Bronchial epithelial cell (primary cell): ENCODE measurements at regions not wholly inside any gene's neighbourhood (a gene's known extent, or its start where the extent isn't known, plus 50 kb on each side); places are given as distances from the start of the nearest gene placed in this dataset.

Experiments used
- DNase-seq: peaks from one replicate; pipeline ENCODE4 v3.0.0-alpha.2; 2010; ENCODE audit warnings: low read depth
- FAIRE-seq: peaks from 2 replicates; lab custom pipeline; 2011; peaks lifted over from hg19 to GRCh38; lab: Jason Lieb, UNC
- H3K27me3 ChIP-seq: 2 replicates; pipeline ENCODE4 v1.5.1; 2011; ENCODE audit warnings: low read length; ENCODE audit not compliant: control insufficient read depth, insufficient read depth
- H3K36me3 ChIP-seq: 2 replicates; pipeline ENCODE4 v1.5.1; 2011; ENCODE audit warnings: low read length; ENCODE audit not compliant: control insufficient read depth, insufficient read depth
- H3K4me3 ChIP-seq: 2 replicates; pipeline ENCODE4 v1.5.1; 2011; ENCODE audit warnings: mild to moderate bottlenecking, low read depth, low read length, control low read depth
- TF ChIP-seq, protein P1 (sequence below): IDR thresholded peaks from 2 replicates; pipeline ENCODE4 v1.5.1; 2011; ENCODE audit warnings: mild to moderate bottlenecking, moderate library complexity, low read length, control low read depth, inconsistent platforms; ENCODE audit not compliant: insufficient read depth, severe bottlenecking

DNA sequence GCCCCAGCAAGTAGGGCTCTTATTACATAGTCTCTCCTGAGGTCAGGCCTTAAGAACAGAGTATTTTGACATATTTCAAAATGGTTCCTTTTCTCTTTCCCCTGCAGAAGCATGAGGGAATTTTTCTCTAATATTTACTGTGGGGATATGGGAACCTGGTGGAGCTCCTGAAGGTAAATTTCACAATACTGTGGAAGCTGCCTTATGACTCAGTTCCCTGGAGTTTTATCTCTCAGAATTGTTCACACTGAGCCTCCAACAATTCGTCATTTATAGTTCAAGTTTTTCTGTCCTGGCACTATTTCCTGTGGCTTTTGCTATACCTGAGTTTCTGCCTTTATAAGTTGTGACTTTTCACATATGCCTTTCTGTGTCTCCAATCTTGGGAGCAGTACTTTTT is 607.2 kb upstream of the NDST4 start:
- FAIRE-seq: no peak

DNA sequence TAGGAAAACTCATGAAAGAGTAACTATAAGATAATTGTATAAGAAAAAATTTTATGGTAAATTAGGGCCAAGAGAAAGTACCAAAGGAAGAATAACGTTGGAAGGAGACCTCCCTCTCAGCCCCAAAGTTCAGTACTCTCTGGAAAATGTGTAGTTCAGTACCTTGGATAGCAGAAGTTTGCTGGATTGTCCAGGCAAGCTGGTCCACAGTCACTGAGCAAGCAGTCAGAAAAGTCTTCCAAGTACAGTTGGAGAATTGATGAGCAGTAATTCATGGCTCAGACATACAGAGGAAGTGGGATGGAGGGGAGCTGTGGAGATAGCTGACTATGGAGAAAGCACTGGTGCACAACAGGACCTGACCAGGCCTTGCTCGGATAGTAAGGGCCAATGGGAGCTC is 598.2 kb upstream of the NDST4 start:
- no peaks in the 10 kb centered on the region for H3K27me3 ChIP-seq
- FAIRE-seq: no peak
- no peak overlapping the region for H3K4me3 ChIP-seq
- no peak for DNase-seq
- H3K36me3 ChIP-seq: no peaks in the 10 kb centered on the region
- TF ChIP-seq, protein P1, sequence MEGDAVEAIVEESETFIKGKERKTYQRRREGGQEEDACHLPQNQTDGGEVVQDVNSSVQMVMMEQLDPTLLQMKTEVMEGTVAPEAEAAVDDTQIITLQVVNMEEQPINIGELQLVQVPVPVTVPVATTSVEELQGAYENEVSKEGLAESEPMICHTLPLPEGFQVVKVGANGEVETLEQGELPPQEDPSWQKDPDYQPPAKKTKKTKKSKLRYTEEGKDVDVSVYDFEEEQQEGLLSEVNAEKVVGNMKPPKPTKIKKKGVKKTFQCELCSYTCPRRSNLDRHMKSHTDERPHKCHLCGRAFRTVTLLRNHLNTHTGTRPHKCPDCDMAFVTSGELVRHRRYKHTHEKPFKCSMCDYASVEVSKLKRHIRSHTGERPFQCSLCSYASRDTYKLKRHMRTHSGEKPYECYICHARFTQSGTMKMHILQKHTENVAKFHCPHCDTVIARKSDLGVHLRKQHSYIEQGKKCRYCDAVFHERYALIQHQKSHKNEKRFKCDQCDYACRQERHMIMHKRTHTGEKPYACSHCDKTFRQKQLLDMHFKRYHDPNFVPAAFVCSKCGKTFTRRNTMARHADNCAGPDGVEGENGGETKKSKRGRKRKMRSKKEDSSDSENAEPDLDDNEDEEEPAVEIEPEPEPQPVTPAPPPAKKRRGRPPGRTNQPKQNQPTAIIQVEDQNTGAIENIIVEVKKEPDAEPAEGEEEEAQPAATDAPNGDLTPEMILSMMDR: no peak

More for the DNA sequence above, 607.2 kb upstream of the NDST4 start:
- peak; percentile 59 for DNase-seq
- TF ChIP-seq, protein P1: no peak
- no peaks in the 10 kb centered on the region for H3K36me3 ChIP-seq
- no peak overlapping the region for H3K4me3 ChIP-seq
- no peaks in the 10 kb centered on the region for H3K27me3 ChIP-seq

DNA sequence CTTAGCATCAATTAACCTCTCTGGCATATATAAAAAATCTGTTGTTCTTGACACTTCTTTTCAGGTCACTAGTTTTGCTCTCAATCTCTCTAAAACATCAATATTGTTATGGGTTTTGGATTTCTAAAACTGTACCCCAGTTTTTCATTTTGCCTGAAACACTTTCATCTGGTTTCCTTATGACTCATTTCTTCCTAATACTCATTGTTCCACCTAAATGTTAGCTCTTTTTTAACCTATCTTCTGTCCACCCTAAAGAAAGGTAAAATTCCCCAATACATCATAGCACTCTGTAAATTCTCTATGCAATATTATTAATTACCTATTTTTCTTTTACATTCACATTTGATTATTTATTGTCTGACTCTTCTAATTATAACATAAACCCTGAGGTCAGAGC is 575.5 kb upstream of the NDST4 start:
- TF ChIP-seq, protein P1: no peak
- FAIRE-seq (no peak), DNase-seq (no peak)
- H3K27me3 ChIP-seq: no peaks in the 10 kb centered on the region
- no peak overlapping the region for H3K4me3 ChIP-seq
- H3K36me3 ChIP-seq: no peaks in the 10 kb centered on the region

DNA sequence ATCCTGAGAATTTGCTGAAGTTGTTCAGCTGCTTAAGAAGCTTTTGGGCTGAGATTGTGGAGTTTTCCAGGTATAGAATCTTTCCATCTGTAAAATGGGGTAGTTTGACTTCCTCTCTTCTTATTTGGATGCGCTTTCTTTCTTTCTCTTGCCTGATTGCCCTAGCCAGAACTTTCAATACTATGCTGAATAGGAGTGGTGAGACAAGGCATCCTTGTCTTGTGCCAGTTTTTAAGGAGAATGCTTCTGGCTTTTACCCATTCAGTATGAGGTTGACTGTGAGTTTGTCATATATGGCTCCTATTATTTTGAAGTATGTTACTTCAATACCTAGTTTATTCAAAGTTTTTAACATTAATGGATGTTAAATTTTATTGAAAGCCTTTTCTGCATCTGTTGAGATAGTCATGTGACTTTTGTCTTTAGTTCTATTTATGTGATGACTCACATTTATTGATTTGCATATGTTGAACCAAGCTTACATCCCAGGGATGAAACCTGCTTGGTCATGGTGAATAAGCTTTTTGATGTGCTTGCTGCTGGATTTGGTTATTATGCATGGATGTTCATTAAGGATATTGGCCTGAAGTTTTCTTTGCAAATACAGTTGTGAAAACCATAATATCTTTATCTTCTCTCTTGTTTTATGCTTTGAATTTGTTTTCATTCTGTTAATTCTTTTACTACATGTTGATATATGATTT is 573.8 kb upstream of the NDST4 start:
- no peak overlapping the region for H3K4me3 ChIP-seq
- TF ChIP-seq, protein P1: no peak
- no peaks in the 10 kb centered on the region for H3K27me3 ChIP-seq
- no peaks in the 10 kb centered on the region for H3K36me3 ChIP-seq
- FAIRE-seq (no peak), DNase-seq (no peak)

DNA sequence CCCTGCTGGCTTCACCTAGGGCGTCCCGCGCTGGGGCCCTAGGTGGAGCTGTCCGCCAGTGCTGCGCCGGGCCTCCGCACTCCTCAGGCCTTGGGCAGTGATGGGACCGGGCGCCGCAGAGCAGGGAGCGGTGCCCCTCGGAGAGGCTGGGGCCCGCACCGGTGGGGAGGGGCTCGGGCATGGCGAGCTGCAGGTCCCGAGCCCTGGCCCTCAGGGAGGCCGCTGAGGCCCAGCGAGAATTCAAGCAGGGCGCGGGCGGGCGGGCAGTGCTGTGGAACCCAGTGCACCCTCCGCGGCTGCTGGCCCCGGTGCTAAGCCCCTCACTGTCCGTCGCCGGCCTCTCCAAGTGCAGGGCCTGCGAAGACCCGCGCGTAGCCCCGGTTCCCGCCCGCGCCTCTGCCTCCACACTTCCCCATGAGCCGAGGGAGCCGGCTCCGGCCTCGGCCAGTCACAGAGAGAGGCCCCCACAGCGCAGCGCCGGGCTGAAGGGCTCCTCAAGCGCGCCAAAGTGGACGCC is 565.1 kb upstream of the NDST4 start:
- no peaks in the 10 kb centered on the region for H3K36me3 ChIP-seq
- H3K4me3 ChIP-seq: no peak overlapping the region
- no peaks in the 10 kb centered on the region for H3K27me3 ChIP-seq
- no peak for FAIRE-seq
- no peak for DNase-seq
- TF ChIP-seq, protein P1: no peak

DNA sequence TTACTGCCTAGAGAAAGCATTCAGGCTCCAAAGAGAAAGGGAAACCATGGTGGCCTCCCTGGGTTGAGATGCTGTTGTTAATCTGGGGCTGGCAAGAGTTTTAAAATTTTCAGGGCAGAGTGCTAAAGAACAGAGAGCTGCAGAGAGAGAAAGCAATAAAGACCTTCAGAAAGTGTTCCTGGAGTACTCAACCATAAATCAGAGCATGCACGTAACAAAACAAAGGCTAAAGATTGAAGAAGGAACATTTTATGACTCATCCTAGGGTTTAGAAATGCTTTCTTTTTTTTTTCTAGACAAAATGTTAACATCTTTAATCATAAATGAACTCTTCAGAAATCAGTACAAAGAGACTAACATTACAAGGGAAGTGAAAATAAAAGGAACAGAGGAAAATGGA is 562.3 kb upstream of the NDST4 start:
- DNase-seq (no peak), FAIRE-seq (no peak)
- no peak overlapping the region for H3K4me3 ChIP-seq
- no peaks in the 10 kb centered on the region for H3K27me3 ChIP-seq
- TF ChIP-seq, protein P1: no peak
- no peaks in the 10 kb centered on the region for H3K36me3 ChIP-seq
